A673 (cell line): ENCODE measurements at regions not wholly inside any gene's neighbourhood (a gene's known extent, or its start where the extent isn't known, plus 50 kb on each side); places are given as distances from the start of the nearest gene placed in this dataset.
A peak's percentile ranks its signal among the peaks of the same experiment; 100 is the strongest.

ENCODE experiments used
- BruUV-seq: library from RNA; stranded (reverse); fragments of 400-500 nt; replicated peaks from 2 replicates; lab custom pipeline; 2021; lab: Mats Ljungman, UMichigan
- CTCF ChIA-PET: fragments of 300-600 bp; sonication (Branson Sonifier 250); formaldehyde crosslinking; loops from one replicate; lab custom pipeline; 2022; ENCODE audit warnings: antibody characterized with exemption; lab: Charles Lee
- POLR2A ChIA-PET: fragments of 300-600 bp; sonication (Branson Sonifier 250); formaldehyde crosslinking; loops from one replicate; lab custom pipeline; 2022; ENCODE audit warnings: antibody characterized with exemption; ENCODE audit not compliant: low non-redundant PET; lab: Charles Lee
- DNase-seq: peaks from one replicate; pipeline ENCODE4 v3.0.0-alpha.2; 2015; ENCODE audit warnings: low spot score
- H3K27ac ChIP-seq: fragments of 200-600 bp; sonication (generic); 2 replicates; pipeline ENCODE4 v1.5.1; 2016; ENCODE audit warnings: mixed run types, low read depth, mild to moderate bottlenecking, mixed read lengths, antibody characterized with exemption, low read length; ENCODE audit not compliant: poor library complexity, severe bottlenecking
- H3K27me3 ChIP-seq: fragments of 200-600 bp; sonication (generic); replicated peaks from 2 replicates; pipeline ENCODE4 v1.6.1; 2017; ENCODE audit warnings: mixed run types, low read depth, mild to moderate bottlenecking, mixed read lengths, antibody characterized with exemption, low read length; ENCODE audit not compliant: insufficient read depth, poor library complexity
- H3K36me3 ChIP-seq: fragments of 200-600 bp; sonication (generic); 2 replicates; pipeline ENCODE4 v1.6.1; 2016; ENCODE audit warnings: mixed run types, mild to moderate bottlenecking, mixed read lengths, antibody characterized with exemption, low read length; ENCODE audit not compliant: insufficient read depth, poor library complexity, severe bottlenecking
- H3K4me1 ChIP-seq: fragments of 200-600 bp; sonication (generic); 2 replicates; pipeline ENCODE4 v1.6.1; 2017; ENCODE audit warnings: mixed run types, mild to moderate bottlenecking, mixed read lengths, antibody characterized with exemption, low read length; ENCODE audit not compliant: insufficient read depth, poor library complexity, severe bottlenecking
- H3K4me3 ChIP-seq: fragments of 200-600 bp; sonication (generic); 2 replicates; pipeline ENCODE4 v1.5.1; 2016; ENCODE audit warnings: low read depth, mixed run types, mild to moderate bottlenecking, mixed read lengths, low read length; ENCODE audit not compliant: poor library complexity, severe bottlenecking
- H3K9me3 ChIP-seq: fragments of 200-600 bp; sonication (generic); 2 replicates; pipeline ENCODE4 v1.6.1; 2016; ENCODE audit warnings: mixed run types, low read depth, mild to moderate bottlenecking, mixed read lengths, antibody characterized with exemption, low read length; ENCODE audit not compliant: poor library complexity, severe bottlenecking
- CTCF ChIP-seq: fragments of 300-800, 200-600 bp; sonication (generic); conservative IDR thresholded peaks from 2 replicates; pipeline ENCODE4 v1.5.1; 2017; ENCODE audit warnings: low read depth, mild to moderate bottlenecking, antibody characterized with exemption, low read length, moderate library complexity, mixed read lengths
- EZH2 ChIP-seq: fragments of 200-600 bp; sonication (generic); IDR thresholded peaks from 2 replicates; pipeline ENCODE4 v1.6.1; 2017; ENCODE audit warnings: borderline replicate concordance, low read depth, mild to moderate bottlenecking, mixed read lengths, antibody characterized with exemption, low read length; ENCODE audit not compliant: poor library complexity, severe bottlenecking
- intact Hi-C: fragments of 100-400 bp; cut with micrococcal nuclease; formaldehyde crosslinking; loops from one replicate; pipeline ENCODE4 v1.10.0; 2022; ENCODE audit not compliant: unreplicated experiment

GRCh38 chr11:80959751-80960150 is 1518.9 kb upstream of the TENM4 start:
- Histone ChIP-seq H3K27ac (no peak overlapping the region), H3K36me3 (no peaks in the 10 kb centered on the region), H3K4me3 (no peak overlapping the region), H3K4me1 (peaks cover 6% of the 10 kb centered on the region), H3K9me3 (no peaks in the 10 kb centered on the region), H3K27me3 (no peaks in the 10 kb centered on the region)
- no peak for TF ChIP-seq CTCF
- no peak for TF ChIP-seq EZH2
- ChIA-PET CTCF (no interaction called here), POLR2A (no interaction called here)
- no peak for DNase-seq
- BruUV-seq = no TSS peak
- intact Hi-C loops = no loop called here

- H3K27ac ChIP-seq = no peak overlapping the region
- ChIA-PET CTCF (no interaction called here), POLR2A (no interaction called here)
- H3K36me3 ChIP-seq = no peaks in the 10 kb centered on the region
- no peaks in the 10 kb centered on the region for H3K9me3 ChIP-seq
- peaks cover 6% of the 10 kb centered on the region for H3K4me1 ChIP-seq
- DNase-seq = no peak
- no peak overlapping the region for H3K4me3 ChIP-seq
- no TSS peak for BruUV-seq
- TF ChIP-seq CTCF = no peak
- no peak for TF ChIP-seq EZH2
- intact Hi-C loops = no loop called here
- H3K27me3 ChIP-seq = no peaks in the 10 kb centered on the region
Measured at GRCh38 chr11:80958987-80959386, 1518.2 kb upstream of the TENM4 start.

- CTCF ChIA-PET = no interaction called here
- DNase-seq = peak; percentile 64
- intact Hi-C loops = no loop called here
- POLR2A ChIA-PET = interaction anchor here (0.7 kb wide), 1 partner anchor 1277 kb away, joined by 3 read pairs; no protein-coding TSS in a partner anchor
- H3K4me1 ChIP-seq = peaks cover 6% of the 10 kb centered on the region
- H3K4me3 ChIP-seq = no peak overlapping the region
- TF ChIP-seq EZH2 (no peak), CTCF (no peak)
- no peak overlapping the region for H3K27ac ChIP-seq
- no TSS peak for BruUV-seq
- no peaks in the 10 kb centered on the region for H3K9me3 ChIP-seq
- no peaks in the 10 kb centered on the region for H3K36me3 ChIP-seq
- H3K27me3 ChIP-seq = no peaks in the 10 kb centered on the region
Measured at GRCh38 chr11:80958361-80958760, 1517.5 kb upstream of the TENM4 start.
